SK-N-SH (cell line): ENCODE measurements at regions not wholly inside any gene's neighbourhood (a gene's known extent, or its start where the extent isn't known, plus 50 kb on each side); places are given as distances from the start of the nearest gene placed in this dataset.

Source experiments
- CTCF ChIP-seq: fragments of 200-600 bp; sonication (generic); IDR thresholded peaks from 2 replicates; pipeline ENCODE4 v1.6.1; 2017; ENCODE audit warnings: antibody characterized with exemption, mild to moderate bottlenecking, moderate library complexity
- ELF1 ChIP-seq: IDR thresholded peaks from 2 replicates; pipeline ENCODE4 v1.4.0; 2012
- NFIC ChIP-seq: IDR thresholded peaks from 2 replicates; pipeline ENCODE4 v1.4.0; 2012; ENCODE audit warnings: borderline replicate concordance
- PBX3 ChIP-seq: IDR thresholded peaks from 2 replicates; pipeline ENCODE4; 2012
- POLR2AphosphoS5 ChIP-seq: IDR thresholded peaks from 2 replicates; pipeline ENCODE4 v1.6.1; 2012; ENCODE audit warnings: low read depth, low read length
- RFX5 ChIP-seq: IDR thresholded peaks from 2 replicates; pipeline ENCODE4 v1.6.1; 2012; ENCODE audit warnings: mild to moderate bottlenecking, improper control_type of control experiment, low read length
- TAF1 ChIP-seq: IDR thresholded peaks from 2 replicates; pipeline ENCODE4 v1.6.1; 2012; ENCODE audit warnings: low read depth, mild to moderate bottlenecking, low read length, moderate library complexity, borderline replicate concordance
- ZBTB33 ChIP-seq: IDR thresholded peaks from 2 replicates; pipeline ENCODE4 v1.4.0; 2012; ENCODE audit warnings: low read depth, borderline replicate concordance

- no peak for TF ChIP-seq ELF1
- TF ChIP-seq RFX5 = no peak
- TF ChIP-seq CTCF = no peak
- no peak for TF ChIP-seq PBX3
- TF ChIP-seq NFIC = no peak
- TF ChIP-seq TAF1 = no peak
- no peak for TF ChIP-seq ZBTB33
- no peak for TF ChIP-seq POLR2AphosphoS5
These were observed 66.5 kb upstream of the TBL1XR1 start for GRCh38 chr3:177263615-177264368.
